Stimulated activated CD4-positive, alpha-beta T cell treated with anti-CD3 and anti-CD28 coated beads, Interleukin-12 subunit alpha, Interleukin-12 subunit beta, amount 100 ng/mL, for 48 hours (primary cell): ENCODE measurements at regions not wholly inside any gene's neighbourhood (a gene's known extent, or its start where the extent isn't known, plus 50 kb on each side); places are given as distances from the start of the nearest gene placed in this dataset.
"Not testable (repeated sequence)": the region's sequence is repeated elsewhere in the genome, so short reads cannot be mapped to it uniquely, and the experiment has no call there.

Source experiments
- DNase-seq, 3 donors: peaks; one replicate each; pipeline ENCODE4 v3.0.0-alpha.2; 2020; ENCODE audit warnings: low read depth in 2 of 3, low spot score in 1 of 3

DNA sequence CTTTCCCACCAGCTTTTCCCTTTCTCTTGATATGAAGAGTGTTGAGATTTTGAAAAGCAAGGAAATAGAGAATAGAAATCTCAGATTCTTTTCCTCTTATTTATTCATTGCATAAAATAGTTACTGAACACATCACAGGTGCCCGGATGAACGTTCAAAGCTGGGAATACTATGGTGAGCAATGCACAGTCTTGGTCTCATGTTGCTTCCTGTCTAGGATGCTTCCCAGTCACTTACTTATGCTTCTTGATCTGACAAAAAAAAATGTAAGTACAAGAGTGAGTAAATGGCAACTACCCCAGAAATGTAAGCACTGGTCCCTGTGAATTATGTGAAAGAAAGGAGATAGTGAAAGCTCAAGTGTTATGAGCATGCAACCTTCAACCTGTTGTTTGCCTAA, 153.5 kb upstream of the S1PR3 start:
- DNase-seq: no peak

DNA sequence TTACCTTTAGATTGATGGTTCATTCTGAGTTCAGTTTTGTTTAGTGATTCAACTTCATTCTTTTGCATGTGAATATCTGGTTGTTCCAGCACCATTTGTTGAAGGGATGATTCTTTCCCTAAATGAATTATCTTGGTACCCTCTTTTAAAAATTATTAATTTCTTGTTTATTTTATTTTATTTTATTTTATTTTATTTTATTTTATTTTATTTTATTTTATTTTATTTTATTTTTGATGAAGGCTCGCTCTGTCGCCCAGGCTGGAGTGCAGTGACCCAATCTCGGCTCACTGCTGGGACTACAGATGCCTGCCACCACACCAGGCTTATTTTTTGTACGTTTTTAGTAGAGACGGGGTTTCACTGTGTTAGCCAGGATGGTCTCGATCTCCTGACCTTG, 141.4 kb upstream of the S1PR3 start:
- DNase-seq: not testable (repeated sequence)

DNA sequence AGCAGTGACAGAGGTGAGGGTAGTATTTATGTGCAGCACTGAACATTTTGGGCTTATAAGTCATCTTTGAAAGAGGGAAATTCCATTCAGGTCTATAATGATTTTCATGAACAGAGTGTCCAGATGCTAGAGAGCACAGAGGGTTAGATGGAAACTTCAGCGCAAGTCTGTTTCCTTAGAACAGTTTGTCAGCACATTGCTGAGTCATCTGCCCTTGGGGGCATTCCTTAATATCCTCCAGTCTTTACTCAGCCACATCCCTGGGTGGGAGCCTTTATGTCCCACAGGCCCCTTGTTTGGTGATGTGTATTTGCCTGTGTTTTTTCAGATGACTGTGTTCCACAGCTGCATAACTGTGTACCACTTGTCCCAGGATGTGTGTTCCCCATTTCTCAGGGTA, 138.5 kb upstream of the S1PR3 start:
- DNase-seq: no peak

DNA sequence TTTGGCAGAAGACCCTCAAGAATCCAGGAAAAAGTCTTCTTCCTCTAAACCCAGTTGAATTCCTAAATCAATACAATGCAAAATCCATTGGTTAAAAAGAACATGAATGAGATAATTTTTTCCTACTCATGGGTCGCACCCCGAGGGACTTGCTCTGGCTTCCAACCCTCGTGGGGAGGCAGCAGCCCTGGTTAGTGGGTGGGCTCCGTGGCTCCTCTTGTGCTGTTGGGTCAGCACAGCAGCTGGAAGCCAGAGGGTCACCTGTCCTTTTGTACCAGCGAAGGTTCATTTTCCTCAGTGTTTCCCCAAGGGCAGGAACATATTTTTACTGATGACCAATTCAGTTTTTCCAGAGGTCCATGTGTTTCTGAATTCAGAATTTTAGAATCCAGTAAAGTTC, 120.6 kb upstream of the S1PR3 start:
- no peak for DNase-seq

DNA sequence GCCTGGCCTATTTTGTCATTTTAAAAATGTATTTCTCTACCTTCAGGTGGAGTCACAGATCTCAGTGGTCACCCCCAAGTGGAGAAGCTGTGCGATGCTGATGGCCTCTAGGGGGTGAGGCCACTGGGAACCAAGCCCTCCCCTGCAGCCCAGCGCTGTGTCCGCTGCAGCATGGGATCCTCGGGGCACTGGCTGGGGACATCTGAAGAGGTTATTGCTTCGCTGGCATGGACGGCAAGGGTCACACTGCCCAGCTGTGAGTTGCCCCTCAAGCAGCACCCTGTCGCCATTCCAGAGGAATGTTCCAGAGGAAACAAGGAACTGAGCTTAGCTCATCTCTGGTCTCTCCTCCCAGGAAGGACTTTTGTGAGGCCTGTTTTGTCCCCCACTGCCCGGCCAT, 119.6 kb upstream of the S1PR3 start:
- DNase-seq: no peak

DNA sequence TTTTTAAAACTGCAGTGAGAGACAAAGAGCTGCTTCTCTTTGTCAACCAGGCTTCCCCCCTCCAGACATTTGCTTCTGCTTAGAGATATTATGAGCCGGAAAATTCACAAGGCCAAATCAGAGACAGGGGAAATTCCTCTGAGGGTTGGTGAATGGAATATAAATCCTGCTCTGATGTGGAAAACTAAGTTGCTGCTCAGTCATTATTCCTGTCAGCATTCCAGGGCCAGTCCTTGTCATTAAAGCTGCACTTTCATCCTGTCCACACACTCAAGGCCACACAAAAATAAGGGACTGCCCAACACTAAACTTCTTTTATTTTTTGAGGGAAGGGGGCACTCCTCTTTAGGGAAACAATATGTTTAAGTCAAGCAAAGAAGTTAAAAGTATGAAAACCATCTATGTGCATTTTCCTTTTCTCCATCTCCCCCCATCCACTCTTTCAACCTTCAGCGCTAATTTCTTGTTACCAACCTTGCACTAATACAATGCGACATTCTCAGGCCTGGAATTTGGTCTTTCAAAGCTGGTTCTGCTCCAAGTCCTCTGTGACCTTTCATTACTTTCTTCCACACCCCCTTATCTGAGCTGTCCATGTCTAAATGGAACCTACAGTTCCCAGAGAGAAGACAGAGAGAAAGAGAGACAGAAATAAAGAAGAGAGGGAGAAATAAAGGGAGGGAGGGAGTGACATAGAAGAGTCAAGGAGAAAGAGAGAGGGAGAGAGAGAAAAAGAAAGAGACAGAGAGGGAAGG, 118.9 kb upstream of the S1PR3 start:
- no peak for DNase-seq

DNA sequence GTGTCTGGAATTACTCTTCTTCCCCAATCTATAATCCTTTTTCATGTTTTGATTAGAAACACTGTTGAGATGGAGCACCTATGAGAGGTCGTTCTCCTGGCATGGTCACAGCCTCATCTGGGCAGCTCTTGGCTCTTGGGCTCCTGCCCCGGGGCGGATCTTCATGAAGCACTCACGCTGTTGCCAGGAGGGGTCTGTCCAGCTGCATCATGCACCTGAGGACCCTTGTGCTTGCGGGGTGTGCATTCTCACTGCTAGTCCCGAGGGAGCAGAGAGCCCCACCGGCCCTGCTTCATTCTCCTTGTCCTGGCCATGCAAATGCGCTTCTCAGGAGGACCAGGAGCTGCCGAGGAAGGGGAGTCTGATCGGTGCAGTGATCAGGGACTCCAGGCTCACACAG, 117.6 kb upstream of the S1PR3 start:
- DNase-seq: no peak

DNA sequence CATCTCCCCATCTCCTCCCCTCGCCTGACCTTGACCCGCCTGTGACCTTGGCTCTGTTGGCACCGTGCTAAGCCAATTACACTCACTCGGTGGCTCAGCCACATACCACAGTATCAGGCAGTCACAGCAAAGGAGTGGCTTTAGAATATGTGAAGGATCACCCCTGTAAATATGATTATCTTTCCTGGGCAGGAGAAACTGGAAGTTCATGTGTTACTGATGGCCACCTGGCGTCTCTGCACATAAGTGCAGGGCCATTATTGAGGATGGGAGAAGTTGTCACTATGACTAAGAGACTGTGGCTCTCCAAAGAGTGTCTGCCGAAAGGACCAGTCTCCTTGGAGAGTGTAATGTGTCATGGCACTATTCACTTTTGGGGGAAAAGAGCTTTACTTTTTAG, 116.9 kb upstream of the S1PR3 start:
- no peak for DNase-seq

DNA sequence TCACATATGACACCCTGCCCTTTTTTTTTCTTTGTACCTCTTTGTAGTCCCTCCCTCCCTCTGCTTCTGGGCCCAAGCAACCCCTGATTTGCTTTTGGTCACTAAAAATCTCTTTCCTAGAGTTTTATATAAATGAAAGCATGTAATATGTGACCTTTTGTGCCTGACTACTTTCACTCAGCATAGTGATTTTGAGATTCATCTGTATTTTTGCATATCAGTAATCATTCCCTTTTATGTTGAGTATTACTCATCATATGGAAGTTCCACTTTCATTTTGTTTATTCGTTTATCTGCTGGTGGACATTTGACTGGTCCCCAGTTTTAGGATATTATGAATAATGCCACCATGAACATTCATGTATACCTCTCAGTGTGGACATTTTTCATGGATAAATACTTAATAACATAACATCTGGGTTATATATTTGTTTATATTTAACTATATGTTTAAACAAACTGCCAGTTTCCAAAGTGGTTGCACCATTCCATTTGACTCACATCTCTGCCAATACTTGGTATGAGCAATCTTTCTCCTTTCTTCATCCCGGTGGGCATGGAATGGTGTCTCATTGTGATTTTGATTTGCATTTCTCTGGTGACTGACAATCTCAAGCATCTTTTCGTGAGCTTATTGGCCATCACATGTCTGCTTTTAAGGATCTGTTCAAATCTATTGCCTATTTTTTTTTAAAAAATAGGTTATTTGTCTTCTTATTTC, 115.7 kb upstream of the S1PR3 start:
- no peak for DNase-seq

DNA sequence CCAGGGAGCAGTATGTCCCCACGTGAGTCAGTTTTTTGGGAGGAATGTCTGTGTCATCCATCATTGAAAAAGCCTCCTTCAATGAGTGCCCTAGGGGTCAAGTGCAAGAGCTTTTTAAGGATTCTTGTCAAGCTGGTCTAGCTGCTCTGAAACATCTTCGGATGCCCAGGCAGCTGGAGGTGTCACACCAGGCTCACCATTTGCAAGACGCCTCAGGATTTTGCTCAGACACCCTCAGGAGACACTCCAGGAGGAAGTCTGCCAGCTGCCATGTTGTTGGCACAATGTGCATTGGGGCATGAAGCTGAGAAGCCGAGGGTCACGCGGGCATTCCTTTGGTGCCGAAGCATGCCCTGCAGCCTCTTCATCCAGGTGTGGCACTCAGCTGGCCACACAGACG, 111.1 kb upstream of the S1PR3 start:
- no peak for DNase-seq

DNA sequence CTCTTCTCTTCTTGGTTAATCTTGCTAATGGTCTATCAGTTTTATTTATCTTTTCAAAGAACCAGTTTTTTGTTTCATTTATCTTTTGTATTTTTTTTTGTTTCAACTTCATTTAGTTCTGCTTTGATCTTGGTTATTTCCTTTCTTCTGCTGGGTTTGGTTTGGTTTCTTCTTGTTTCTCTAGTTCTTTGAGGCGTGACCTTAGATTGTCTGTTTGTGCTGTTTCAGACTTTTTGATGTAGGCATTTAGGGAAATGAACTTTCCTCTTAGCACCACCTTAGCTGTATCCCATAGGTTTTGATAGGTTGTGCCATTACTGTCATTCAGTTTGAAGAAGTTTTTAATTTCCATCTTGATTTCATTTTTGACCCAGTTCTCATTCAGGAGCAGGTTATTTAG, 107.0 kb upstream of the S1PR3 start:
- DNase-seq: not testable (repeated sequence)

DNA sequence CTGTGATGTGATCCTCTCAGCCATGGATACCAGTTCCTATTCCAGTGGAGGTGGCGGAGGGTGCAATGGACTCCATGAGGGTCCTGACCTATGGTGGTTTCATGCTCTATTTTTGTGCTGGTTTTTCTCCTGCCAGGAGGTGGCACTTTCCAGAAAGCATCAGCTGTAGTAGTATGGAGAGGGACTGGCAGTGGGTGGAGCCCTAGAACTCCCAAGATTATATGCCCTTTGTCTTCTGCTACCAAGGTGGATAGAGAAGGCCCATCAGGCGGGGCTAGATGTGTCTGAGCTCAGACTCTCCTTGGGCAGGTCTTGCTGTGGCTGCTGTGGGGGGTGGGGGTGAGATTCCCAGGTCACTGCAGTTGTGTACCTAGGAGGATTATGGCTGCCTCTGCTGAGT, 104.5 kb upstream of the S1PR3 start:
- DNase-seq: not testable (repeated sequence)

DNA sequence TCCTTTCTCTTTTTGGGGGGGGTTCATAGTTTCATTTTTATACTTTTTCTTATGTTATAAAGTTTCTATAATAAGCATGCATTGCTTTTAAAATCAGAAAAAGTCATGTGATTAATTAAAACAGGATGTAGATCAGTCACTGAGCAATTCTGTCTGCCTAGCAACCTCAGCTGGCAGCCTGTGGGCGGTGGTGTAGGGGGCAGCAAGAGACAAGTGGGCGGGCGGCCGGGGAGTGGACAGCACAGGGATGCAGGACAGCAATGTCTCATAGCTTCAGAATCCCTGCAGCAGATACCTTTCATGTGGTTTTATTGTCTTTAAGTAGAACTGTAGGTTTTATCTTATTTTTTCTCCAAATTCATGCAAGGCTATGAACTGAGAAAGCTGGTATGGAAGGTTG, 101.9 kb upstream of the S1PR3 start:
- DNase-seq: no peak

DNA sequence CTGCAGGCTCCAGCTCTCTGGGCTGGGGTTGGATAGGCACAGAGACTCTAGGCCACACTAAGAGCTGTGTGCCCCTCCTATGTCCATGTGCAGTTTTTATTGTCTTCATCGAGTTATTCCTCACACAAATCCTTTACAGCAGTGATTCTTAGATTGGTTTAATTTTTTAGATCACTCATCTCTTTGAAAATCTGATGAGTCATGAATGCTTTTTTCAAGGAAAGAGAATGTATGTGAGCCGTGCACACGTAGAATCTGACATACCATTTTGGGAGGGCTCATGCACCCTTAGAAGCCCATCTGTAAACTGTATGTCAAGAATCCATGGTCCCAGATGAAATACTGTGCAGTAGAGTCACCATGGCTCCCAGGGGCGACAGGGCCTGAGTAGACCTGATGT, 100.7 kb upstream of the S1PR3 start:
- no peak for DNase-seq

DNA sequence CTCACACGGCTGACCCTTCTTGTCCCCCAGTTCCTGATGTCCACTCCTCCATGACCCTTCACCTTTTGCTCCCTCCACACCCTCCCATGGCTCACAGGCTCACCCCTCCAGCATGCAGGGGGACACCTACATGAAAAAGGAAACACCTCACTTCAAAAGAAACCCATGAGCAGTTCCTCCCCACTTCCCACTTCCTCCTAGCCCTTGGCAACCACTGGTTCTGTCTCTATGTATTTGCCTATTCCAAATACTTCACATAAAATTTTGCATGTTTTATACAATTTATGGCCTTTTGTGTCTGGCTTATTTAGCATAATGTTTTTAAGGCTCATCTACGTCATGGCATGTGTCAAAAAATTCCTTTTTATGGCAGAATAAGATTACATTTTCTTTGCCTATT, 100.2 kb upstream of the S1PR3 start:
- DNase-seq: no peak

DNA sequence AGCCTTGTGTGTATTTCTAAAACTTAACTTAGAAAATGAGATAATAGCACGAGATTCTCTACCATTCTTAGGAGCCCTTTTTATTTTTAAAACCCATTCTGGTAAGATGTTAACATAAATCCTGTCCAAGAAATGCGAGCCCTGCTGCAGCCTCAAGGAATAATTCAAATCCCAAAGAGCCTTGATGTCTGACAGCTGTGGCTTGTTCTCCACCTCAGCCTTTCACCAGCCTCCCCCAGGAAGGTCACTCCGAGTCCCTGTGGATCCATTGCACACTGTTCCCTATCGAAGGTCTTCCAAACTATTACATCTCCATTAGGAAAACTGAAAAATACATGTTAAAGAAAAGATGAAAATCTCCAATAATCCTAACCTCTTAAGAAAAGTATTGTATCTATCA, 98.5 kb upstream of the S1PR3 start:
- no peak for DNase-seq

DNA sequence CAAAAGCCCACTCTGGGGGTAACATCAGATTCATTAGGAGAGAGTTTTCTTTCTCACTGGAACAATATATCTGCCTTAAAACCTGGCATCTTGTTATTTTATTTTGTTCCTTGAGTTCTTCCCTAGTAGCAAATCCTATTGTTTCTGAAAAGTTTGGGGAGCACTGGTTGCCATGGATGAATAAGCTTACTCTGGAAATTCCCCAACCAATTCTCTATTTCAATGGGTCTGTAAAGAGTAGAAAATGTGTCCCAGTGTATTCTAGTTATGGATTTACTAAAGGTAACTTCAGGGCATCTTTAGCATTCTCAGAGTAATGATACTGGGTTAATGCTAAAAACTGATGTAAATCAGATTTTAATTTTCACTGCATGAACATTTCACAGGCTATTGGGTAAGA, 94.2 kb upstream of the S1PR3 start:
- DNase-seq: no peak

DNA sequence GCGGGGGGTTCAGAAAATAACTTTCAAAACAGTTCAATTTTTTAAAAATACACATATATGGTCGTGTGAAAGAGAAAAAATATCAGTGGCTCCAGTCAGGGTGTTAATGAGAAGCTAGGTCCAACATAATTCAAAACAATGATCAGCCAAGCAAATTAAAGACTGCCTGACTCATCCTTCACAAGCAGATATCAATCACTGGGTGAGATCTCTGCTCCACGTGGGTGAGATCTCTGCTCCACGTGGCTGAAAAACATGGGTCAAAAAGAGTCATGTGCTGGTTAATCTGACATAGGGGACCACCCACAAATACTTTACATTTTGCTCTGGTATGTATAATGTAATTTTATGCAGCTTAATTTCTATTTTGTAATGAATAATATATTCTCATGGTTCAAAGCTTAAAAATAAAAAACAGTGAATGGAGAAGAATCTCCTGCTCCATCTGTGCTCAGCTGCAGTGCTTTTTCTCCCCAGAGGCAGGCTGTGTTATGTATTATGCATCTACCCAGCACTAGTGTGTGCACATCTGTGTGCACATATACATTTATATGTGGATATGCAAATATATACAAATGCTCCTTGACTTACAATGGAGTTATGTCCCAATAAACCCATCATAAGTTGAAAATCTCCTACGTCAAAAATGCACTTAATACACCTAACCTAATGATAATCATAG, 93.1 kb upstream of the S1PR3 start:
- DNase-seq: no peak

DNA sequence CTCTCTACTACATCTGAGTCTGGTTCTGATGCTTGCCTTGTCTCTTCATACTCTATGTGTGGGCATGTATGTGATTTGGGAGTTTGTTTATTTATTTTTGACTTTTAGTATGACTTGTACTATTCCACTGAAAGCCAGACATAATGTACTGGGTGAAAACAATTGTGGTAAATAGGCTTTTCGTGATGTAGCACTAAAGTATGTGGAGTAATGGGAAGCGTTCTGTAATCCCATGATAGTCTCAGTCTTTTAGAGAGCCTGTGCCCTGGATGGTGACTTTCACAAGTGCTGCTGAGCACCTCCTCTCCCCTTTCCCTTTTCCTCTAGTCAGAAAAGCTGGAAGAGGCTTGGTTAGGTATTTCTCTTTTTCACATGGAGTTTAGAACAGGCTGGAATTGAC, 85.8 kb upstream of the S1PR3 start:
- DNase-seq: no peak

DNA sequence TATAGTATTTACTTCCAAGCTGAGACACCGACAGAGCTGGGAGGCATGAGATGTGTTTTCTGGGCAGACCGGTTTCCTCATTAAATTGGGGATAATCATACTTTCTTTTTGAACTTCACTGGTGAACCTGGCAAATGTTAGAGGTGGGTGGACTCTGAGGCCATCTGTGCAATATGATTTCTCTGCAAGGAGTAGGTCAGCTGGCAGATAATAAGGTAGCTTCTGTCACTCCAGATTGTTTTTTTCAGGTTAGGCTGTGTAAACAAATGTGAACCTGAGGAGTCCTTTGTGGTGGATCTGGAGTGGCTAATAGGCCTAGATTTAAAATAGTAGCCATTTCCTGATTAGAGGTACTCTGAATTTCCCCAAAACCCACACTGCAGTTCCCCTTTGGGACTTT, 75.4 kb upstream of the S1PR3 start:
- no peak for DNase-seq

DNA sequence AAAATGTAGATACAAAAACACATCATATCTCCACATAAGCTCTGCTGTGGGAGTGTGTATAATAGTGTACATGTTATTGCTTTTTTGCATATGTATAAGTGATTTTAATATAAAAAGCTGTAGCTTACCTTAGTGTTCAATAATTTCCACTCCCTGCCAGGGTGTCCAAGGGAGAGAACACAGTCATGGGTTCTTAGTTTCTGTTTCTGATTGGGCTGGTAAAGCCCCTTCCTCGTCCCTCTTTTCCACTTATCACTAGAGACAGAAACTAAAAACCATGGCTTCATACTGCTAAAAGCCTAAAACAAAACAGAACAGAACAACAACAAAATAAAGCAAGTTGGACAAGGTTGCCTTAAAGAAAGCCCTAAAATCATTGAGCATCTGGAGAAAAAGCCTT, 74.4 kb upstream of the S1PR3 start:
- no peak for DNase-seq

DNA sequence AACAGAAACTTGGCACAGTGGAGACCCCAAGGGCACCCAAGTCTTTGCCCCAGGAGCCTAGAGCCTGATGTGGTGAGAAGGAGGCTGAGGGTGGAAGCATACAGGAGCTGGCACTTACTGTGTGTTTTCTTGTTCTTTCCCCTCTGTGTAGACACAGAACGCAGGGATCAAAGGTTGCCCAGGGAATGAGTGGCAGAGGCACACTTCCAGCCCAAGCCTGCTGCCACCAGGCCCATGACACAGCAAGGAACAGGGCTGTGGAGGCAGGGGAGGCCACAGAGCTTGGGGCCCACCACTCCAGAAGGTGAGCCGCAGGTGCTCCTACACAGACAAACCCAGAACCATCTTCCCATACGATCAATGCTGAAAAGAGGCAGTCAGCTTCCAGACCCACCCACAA, 73.9 kb upstream of the S1PR3 start:
- DNase-seq: no peak
